ENCODE measurements at regions not wholly inside any gene's neighbourhood (a gene's known extent, or its start where the extent isn't known, plus 50 kb on each side); places are given as distances from the start of the nearest gene placed in this dataset.

DNA sequence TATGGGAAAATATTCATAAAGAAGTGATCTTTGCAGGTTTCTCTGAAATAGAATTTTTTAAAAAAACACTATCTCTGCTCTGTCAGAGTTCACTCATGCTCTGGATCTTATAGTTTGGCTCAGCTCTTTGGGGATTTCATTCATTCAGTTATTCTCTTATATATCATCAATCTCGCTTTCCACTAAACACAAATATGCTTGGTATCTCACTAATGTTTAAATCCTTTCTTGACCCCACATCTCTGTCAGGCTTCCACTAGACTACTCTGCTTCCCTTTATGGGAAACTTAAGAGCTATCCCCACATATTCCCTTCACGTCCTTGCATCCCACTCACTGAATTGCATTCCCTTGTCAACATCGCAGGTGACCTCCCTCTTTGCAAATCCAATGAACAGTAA, 396.1 kb downstream of the ENC1 start:
- Histone ChIP-seq H3K9ac (ENCODE audit: low read length) (no peak overlapping the region), H3K9me3 (ENCODE audit: control insufficient read depth in 1 of 2, insufficient read depth in 1 of 2, low read depth in 1 of 2, low read length in 2 of 2) (no peaks in the 10 kb centered on the region), H3K4me1 (ENCODE audit: control insufficient read depth in 1 of 2, insufficient read depth in 2 of 2, low read length in 2 of 2) (peaks cover 6 to 27% of the 10 kb centered on the region in 2 experiments; a peak in 3 of 4 replicates), H3K79me2 (ENCODE audit: insufficient read depth, low read length) (no peaks in the 10 kb centered on the region), H3K9me2 (ENCODE audit: insufficient read depth) (no peaks in the 10 kb centered on the region), H3K4me2 (ENCODE audit: low read length) (no peak overlapping the region), H3K27ac (ENCODE audit: low read depth, low read length) (no peak overlapping the region), H3K4me3 (replicated peaks in 1 of 2; ENCODE audit: low read depth in 1 of 2, low read length in 2 of 2) (no peak overlapping the region), H4K20me1 (ENCODE audit: insufficient read depth) (no peaks in the 10 kb centered on the region), H3K36me3 (ENCODE audit: control insufficient read depth in 1 of 2, insufficient read depth in 2 of 2, low read length in 2 of 2) (no peaks in the 10 kb centered on the region), H3K27me3 (ENCODE audit: insufficient read depth, low read length) (no peaks in the 10 kb centered on the region), H2AFZ (ENCODE audit: low read depth, low read length, poor library complexity, severe bottlenecking) (no peak overlapping the region)
- RAD21 ChIA-PET (ENCODE audit: low non-redundant PET in 1 of 2, low total read pairs in 2 of 2, uncharacterized antibody in 2 of 2, unreplicated experiment in 2 of 2), result no interaction called here
- no TSS peak for BruUV-seq (replicated peaks)
- ATAC-seq (no peak), DNase-seq (ENCODE audit: low read depth, low spot score) (no peak)
- POLR2A ChIA-PET, result no interaction called here
- no peak for TF ChIP-seq SRF (IDR thresholded peaks at IDR 0.05; ENCODE audit: low read depth)
- no peak for TF ChIP-seq EGR1 (IDR thresholded peaks at IDR 0.05; ENCODE audit: low read depth)
- no peak for TF ChIP-seq POLR2A (IDR thresholded peaks at IDR 0.05; ENCODE audit: borderline replicate concordance, extremely low read depth, insufficient read depth, insufficient read length)
- TF ChIP-seq EZH2phosphoT487 (IDR thresholded peaks at IDR 0.05; ENCODE audit: borderline replicate concordance), result no peak
- TF ChIP-seq ELF1 (IDR thresholded peaks at IDR 0.05; ENCODE audit: borderline replicate concordance, low read depth), result no peak
- no peak for TF ChIP-seq FOSL1 (IDR thresholded peaks at IDR 0.05; ENCODE audit: low read depth)
- no peak for TF ChIP-seq CEBPB (IDR thresholded peaks at IDR 0.05; ENCODE audit: low read depth)
- no peak for TF ChIP-seq RAD21 (IDR thresholded peaks at IDR 0.05; ENCODE audit: low read depth)
- TF ChIP-seq, protein P1, sequence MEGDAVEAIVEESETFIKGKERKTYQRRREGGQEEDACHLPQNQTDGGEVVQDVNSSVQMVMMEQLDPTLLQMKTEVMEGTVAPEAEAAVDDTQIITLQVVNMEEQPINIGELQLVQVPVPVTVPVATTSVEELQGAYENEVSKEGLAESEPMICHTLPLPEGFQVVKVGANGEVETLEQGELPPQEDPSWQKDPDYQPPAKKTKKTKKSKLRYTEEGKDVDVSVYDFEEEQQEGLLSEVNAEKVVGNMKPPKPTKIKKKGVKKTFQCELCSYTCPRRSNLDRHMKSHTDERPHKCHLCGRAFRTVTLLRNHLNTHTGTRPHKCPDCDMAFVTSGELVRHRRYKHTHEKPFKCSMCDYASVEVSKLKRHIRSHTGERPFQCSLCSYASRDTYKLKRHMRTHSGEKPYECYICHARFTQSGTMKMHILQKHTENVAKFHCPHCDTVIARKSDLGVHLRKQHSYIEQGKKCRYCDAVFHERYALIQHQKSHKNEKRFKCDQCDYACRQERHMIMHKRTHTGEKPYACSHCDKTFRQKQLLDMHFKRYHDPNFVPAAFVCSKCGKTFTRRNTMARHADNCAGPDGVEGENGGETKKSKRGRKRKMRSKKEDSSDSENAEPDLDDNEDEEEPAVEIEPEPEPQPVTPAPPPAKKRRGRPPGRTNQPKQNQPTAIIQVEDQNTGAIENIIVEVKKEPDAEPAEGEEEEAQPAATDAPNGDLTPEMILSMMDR (IDR thresholded peaks at IDR 0.05 in 2 of 3, conservative IDR thresholded peaks at IDR 0.05 in 1 of 3; ENCODE audit: borderline replicate concordance in 1 of 3, insufficient read depth in 1 of 3, low read depth in 2 of 3, low read length in 2 of 3), result no peak
- no peak for TF ChIP-seq JUND (IDR thresholded peaks at IDR 0.05)
- no peak for TF ChIP-seq ATF3 (IDR thresholded peaks at IDR 0.05)
- CTCF ChIA-PET, result no interaction called here
- intact Hi-C loops (cut with micrococcal nuclease), result no loop called here
